Activated CD4-positive, alpha-beta memory T cell treated with anti-CD3 and anti-CD28 coated beads, Interleukin-2, amount 10 ng/mL, durations not matched to agents 7 days and 5 days (primary cell): ENCODE measurements at regions not wholly inside any gene's neighbourhood (a gene's known extent, or its start where the extent isn't known, plus 50 kb on each side); places are given as distances from the start of the nearest gene placed in this dataset.

ENCODE experiments used
- CTCF ChIA-PET: fragments of 350-600 bp; sonication (Branson Sonifier 250); formaldehyde crosslinking; loops from one replicate; lab custom pipeline; 2021; ENCODE audit warnings: antibody characterized with exemption, inconsistent platforms; lab: Charles Lee
- POLR2A ChIA-PET: fragments of 350-600 bp; sonication (Branson Sonifier 250); formaldehyde crosslinking; loops from one replicate; lab custom pipeline; 2021; ENCODE audit warnings: antibody characterized with exemption; lab: Charles Lee
- DNase-seq: peaks from one replicate; pipeline ENCODE4 v3.0.0-alpha.2; 2020
- H3K27ac Mint-ChIP-seq: one replicate; pipeline ENCODE4 v1.8.0; 2021; ENCODE audit warnings: mild to moderate bottlenecking, mixed read lengths
- H3K27me3 Mint-ChIP-seq: one replicate; pipeline ENCODE4 v1.8.0; 2021; ENCODE audit warnings: mixed read lengths
- H3K36me3 Mint-ChIP-seq: one replicate; pipeline ENCODE4 v1.8.0; 2021; ENCODE audit warnings: low read depth, mixed read lengths
- H3K4me1 Mint-ChIP-seq: one replicate; pipeline ENCODE4 v1.8.0; 2021; ENCODE audit warnings: mixed read lengths
- H3K4me3 Mint-ChIP-seq: one replicate; pipeline ENCODE4 v1.8.0; 2021; ENCODE audit warnings: mild to moderate bottlenecking, mixed read lengths
- H3K9me3 Mint-ChIP-seq: one replicate; pipeline ENCODE4 v1.8.0; 2021; ENCODE audit warnings: mixed read lengths

- ChIA-PET CTCF (interaction anchor here (1.3 kb wide), 1 partner anchor 16 kb away, joined by 4 read pairs; no protein-coding TSS in a partner anchor), POLR2A (no interaction called here)
- DNase-seq: no peak
- no peaks in the 10 kb centered on the region for H3K27me3 Mint-ChIP-seq
- no peaks in the 10 kb centered on the region for H3K36me3 Mint-ChIP-seq
- no peak overlapping the region for H3K27ac Mint-ChIP-seq
- H3K4me3 Mint-ChIP-seq: no peak overlapping the region
- no peaks in the 10 kb centered on the region for H3K9me3 Mint-ChIP-seq
- H3K4me1 Mint-ChIP-seq: no peaks in the 10 kb centered on the region
Observed at GRCh38 chr16:85436207-85436606, 176.9 kb upstream of the GSE1 start.

- H3K4me3 Mint-ChIP-seq: no peak overlapping the region
- H3K27ac Mint-ChIP-seq: no peak overlapping the region
- ChIA-PET CTCF (interaction anchor here (1.3 kb wide), 1 partner anchor 16 kb away, joined by 4 read pairs; no protein-coding TSS in a partner anchor), POLR2A (no interaction called here)
- no peaks in the 10 kb centered on the region for H3K36me3 Mint-ChIP-seq
- H3K4me1 Mint-ChIP-seq: no peaks in the 10 kb centered on the region
- H3K9me3 Mint-ChIP-seq: no peaks in the 10 kb centered on the region
- no peaks in the 10 kb centered on the region for H3K27me3 Mint-ChIP-seq
- no peak for DNase-seq
Observed at GRCh38 chr16:85436636-85437165, 176.4 kb upstream of the GSE1 start.

GRCh38 chr16:85437166-85438052, 175.7 kb upstream of the GSE1 start:
- H3K4me3 Mint-ChIP-seq: no peak overlapping the region
- POLR2A ChIA-PET: no interaction called here
- no peaks in the 10 kb centered on the region for H3K9me3 Mint-ChIP-seq
- no peaks in the 10 kb centered on the region for H3K36me3 Mint-ChIP-seq
- H3K27me3 Mint-ChIP-seq: no peaks in the 10 kb centered on the region
- no peak overlapping the region for H3K27ac Mint-ChIP-seq
- H3K4me1 Mint-ChIP-seq: no peaks in the 10 kb centered on the region
- CTCF ChIA-PET: interaction anchor here (1.6 kb wide), 1 partner anchor 178 kb away, joined by 5 read pairs; no protein-coding TSS in a partner anchor
- no peak for DNase-seq

GRCh38 chr16:85438981-85439685, 174.0 kb upstream of the GSE1 start:
- ChIA-PET POLR2A (no interaction called here), CTCF (interaction anchor here (1.6 kb wide), 1 partner anchor 177 kb away, joined by 5 read pairs; no protein-coding TSS in a partner anchor)
- no peak for DNase-seq
- no peaks in the 10 kb centered on the region for H3K36me3 Mint-ChIP-seq
- H3K9me3 Mint-ChIP-seq: no peaks in the 10 kb centered on the region
- no peaks in the 10 kb centered on the region for H3K4me1 Mint-ChIP-seq
- no peaks in the 10 kb centered on the region for H3K27me3 Mint-ChIP-seq
- no peak overlapping the region for H3K4me3 Mint-ChIP-seq
- no peak overlapping the region for H3K27ac Mint-ChIP-seq

GRCh38 chr16:85440744-85441143, 172.4 kb upstream of the GSE1 start:
- no peak overlapping the region for H3K27ac Mint-ChIP-seq
- no peaks in the 10 kb centered on the region for H3K4me1 Mint-ChIP-seq
- no peaks in the 10 kb centered on the region for H3K27me3 Mint-ChIP-seq
- H3K4me3 Mint-ChIP-seq: no peak overlapping the region
- no peaks in the 10 kb centered on the region for H3K36me3 Mint-ChIP-seq
- ChIA-PET CTCF (no interaction called here), POLR2A (no interaction called here)
- DNase-seq: no peak
- H3K9me3 Mint-ChIP-seq: no peaks in the 10 kb centered on the region

- Mint-ChIP-seq H3K27me3 (no peaks in the 10 kb centered on the region), H3K4me3 (no peak overlapping the region), H3K4me1 (no peaks in the 10 kb centered on the region), H3K36me3 (no peaks in the 10 kb centered on the region), H3K9me3 (no peaks in the 10 kb centered on the region), H3K27ac (no peak overlapping the region)
- POLR2A ChIA-PET: no interaction called here
- CTCF ChIA-PET: interaction anchor here (1.2 kb wide), 1 partner anchor 21 kb away, joined by 3 read pairs; no protein-coding TSS in a partner anchor
- no peak for DNase-seq
Observed at GRCh38 chr16:85441189-85441889, 171.8 kb upstream of the GSE1 start.

- CTCF ChIA-PET: interaction anchor here (1.2 kb wide), 1 partner anchor 22 kb away, joined by 3 read pairs; no protein-coding TSS in a partner anchor
Observed at GRCh38 chr16:85441890-85442670, 171.0 kb upstream of the GSE1 start.

GRCh38 chr16:85443116-85443515, 170.0 kb upstream of the GSE1 start:
- no peaks in the 10 kb centered on the region for H3K36me3 Mint-ChIP-seq
- no peak overlapping the region for H3K27ac Mint-ChIP-seq
- POLR2A ChIA-PET: no interaction called here
- H3K4me3 Mint-ChIP-seq: no peak overlapping the region
- H3K27me3 Mint-ChIP-seq: no peaks in the 10 kb centered on the region
- CTCF ChIA-PET: interaction anchor here (0.7 kb wide), 1 partner anchor 14 kb away, joined by 3 read pairs; no protein-coding TSS in a partner anchor
- DNase-seq: no peak
- H3K4me1 Mint-ChIP-seq: no peaks in the 10 kb centered on the region
- H3K9me3 Mint-ChIP-seq: no peaks in the 10 kb centered on the region

More at GRCh38 chr16:85441890-85442670, 171.0 kb upstream of the GSE1 start:
- Mint-ChIP-seq H3K4me1 (no peaks in the 10 kb centered on the region), H3K27me3 (no peaks in the 10 kb centered on the region), H3K4me3 (no peak overlapping the region), H3K27ac (no peak overlapping the region), H3K9me3 (no peaks in the 10 kb centered on the region), H3K36me3 (no peaks in the 10 kb centered on the region)
- POLR2A ChIA-PET: no interaction called here
- no peak for DNase-seq

- DNase-seq: no peak
- Mint-ChIP-seq H3K27me3 (no peaks in the 10 kb centered on the region), H3K4me3 (no peak overlapping the region), H3K9me3 (no peaks in the 10 kb centered on the region), H3K4me1 (no peaks in the 10 kb centered on the region), H3K36me3 (no peaks in the 10 kb centered on the region), H3K27ac (no peak overlapping the region)
- ChIA-PET POLR2A (no interaction called here), CTCF (interaction anchor here (0.7 kb wide), 1 partner anchor 14 kb away, joined by 3 read pairs; no protein-coding TSS in a partner anchor)
Observed at GRCh38 chr16:85443531-85443930, 169.6 kb upstream of the GSE1 start.

- no peaks in the 10 kb centered on the region for H3K36me3 Mint-ChIP-seq
- ChIA-PET POLR2A (no interaction called here), CTCF (interaction anchor here (0.5 kb wide), 1 partner anchor 572 kb away, joined by 5 read pairs; no protein-coding TSS in a partner anchor)
- DNase-seq: no peak
- no peak overlapping the region for H3K27ac Mint-ChIP-seq
- H3K27me3 Mint-ChIP-seq: no peaks in the 10 kb centered on the region
- no peak overlapping the region for H3K4me3 Mint-ChIP-seq
- no peaks in the 10 kb centered on the region for H3K9me3 Mint-ChIP-seq
- H3K4me1 Mint-ChIP-seq: peaks cover 6% of the 10 kb centered on the region
Observed at GRCh38 chr16:85445064-85445778, 167.9 kb upstream of the GSE1 start.

GRCh38 chr16:85445779-85446222, 167.3 kb upstream of the GSE1 start:
- no peak overlapping the region for H3K4me3 Mint-ChIP-seq
- peaks cover 6% of the 10 kb centered on the region for H3K4me1 Mint-ChIP-seq
- no peaks in the 10 kb centered on the region for H3K27me3 Mint-ChIP-seq
- no peak for DNase-seq
- ChIA-PET POLR2A (no interaction called here), CTCF (no interaction called here)
- no peak overlapping the region for H3K27ac Mint-ChIP-seq
- H3K9me3 Mint-ChIP-seq: no peaks in the 10 kb centered on the region
- no peaks in the 10 kb centered on the region for H3K36me3 Mint-ChIP-seq
